ACHN (cell line): ENCODE measurements at regions not wholly inside any gene's neighbourhood (a gene's known extent, or its start where the extent isn't known, plus 50 kb on each side); places are given as distances from the start of the nearest gene placed in this dataset.

Experiments used
- DNase-seq: peaks from one replicate; pipeline ENCODE4 v3.0.0-alpha.2; 2015
- in situ Hi-C: cut with HindIII; loops from 2 replicates; pipeline ENCODE4 v1.10.0; 2017; ENCODE audit warnings: low sequenced_read_pairs, low pct_ligation_motif_present, low pct_unique_long_range_greater_than_20kb

- in situ Hi-C loops: no loop called here
- DNase-seq: no peak
Observed at GRCh38 chr22:48647606-48648515, 1179.8 kb downstream of the BRD1 start.

GRCh38 chr22:48647051-48647450 is 1180.6 kb downstream of the BRD1 start:
- in situ Hi-C loops: no loop called here
- no peak for DNase-seq

DNA sequence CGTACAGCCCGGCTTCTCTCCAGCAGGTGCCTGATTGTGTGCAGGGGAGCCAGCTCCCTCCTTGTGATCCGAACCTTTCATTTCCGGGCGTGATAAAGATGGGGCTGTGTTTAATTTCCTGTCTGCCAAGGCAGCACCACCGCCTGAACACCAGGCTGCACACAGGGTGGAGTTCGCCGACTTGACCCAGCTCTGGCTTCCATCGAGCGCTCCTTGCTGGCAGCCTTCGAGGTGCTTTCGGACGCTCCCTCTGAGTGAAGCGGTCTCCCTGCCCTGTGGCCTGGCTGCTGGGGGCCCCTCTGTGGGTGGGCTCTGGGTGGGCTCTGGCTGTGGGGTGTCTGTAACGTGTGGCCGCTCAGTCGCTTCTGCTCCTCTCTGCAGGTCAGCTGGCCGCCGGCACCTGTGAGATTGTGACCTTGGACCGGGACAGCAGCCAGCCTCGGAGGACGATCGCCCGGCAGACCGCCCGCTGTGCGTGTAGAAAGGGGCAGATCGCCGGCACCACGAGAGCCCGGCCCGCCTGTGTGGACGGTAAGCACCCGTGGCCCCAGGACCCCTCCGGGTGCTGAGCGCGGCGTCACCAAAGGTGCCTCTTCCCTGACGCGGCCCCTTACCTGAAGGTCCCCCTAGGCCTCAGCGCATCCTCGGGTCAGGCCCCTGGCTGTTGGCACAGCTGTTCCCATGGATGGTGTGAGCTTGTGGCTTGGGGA is 1181.3 kb downstream of the BRD1 start:
- in situ Hi-C loops: no loop called here
- DNase-seq: no peak

DNA sequence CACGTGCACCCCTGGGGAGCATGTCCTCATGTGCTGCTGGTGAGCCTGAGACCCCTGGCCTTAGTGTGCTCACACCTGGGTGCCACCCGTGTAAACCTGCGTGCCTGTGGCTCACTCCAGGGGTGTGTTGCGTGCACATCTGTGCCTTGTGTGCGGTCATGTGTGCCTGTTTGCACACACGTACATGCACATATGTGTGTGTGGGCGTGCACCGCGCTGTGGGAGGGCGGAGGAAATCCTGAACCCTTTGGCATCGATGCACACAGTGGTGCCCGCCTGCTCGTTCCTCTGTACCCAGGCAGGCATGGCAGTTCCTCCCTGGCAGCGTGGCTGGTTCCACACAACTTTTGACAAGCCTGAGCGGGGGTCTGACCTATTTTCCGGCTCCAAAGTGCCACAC is 1181.9 kb downstream of the BRD1 start:
- DNase-seq: no peak
- in situ Hi-C loops: no loop called here

DNA sequence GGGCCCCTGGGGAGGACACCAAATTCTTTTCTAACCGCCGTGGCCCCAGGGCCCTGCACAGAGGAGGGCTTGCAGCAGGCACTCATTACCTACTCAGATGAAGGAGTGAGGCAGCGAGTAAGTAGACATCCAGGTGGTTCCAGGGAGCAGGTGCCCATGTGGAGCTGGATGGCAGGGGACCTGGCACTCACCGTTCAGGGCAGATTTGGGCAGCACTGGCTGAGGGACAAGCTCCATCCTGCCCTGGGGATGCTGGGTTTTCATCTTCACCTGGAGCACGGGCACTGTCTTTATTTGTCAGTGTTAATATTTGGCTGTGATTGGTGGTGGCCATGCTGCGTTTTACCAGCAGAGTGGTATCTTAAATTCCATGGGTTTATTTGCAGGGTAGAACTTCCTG is 1182.7 kb downstream of the BRD1 start:
- in situ Hi-C loops: no loop called here
- DNase-seq: no peak

- no peak for DNase-seq
- in situ Hi-C loops: no loop called here
Observed at GRCh38 chr22:48644108-48644507, 1183.6 kb downstream of the BRD1 start.

DNA sequence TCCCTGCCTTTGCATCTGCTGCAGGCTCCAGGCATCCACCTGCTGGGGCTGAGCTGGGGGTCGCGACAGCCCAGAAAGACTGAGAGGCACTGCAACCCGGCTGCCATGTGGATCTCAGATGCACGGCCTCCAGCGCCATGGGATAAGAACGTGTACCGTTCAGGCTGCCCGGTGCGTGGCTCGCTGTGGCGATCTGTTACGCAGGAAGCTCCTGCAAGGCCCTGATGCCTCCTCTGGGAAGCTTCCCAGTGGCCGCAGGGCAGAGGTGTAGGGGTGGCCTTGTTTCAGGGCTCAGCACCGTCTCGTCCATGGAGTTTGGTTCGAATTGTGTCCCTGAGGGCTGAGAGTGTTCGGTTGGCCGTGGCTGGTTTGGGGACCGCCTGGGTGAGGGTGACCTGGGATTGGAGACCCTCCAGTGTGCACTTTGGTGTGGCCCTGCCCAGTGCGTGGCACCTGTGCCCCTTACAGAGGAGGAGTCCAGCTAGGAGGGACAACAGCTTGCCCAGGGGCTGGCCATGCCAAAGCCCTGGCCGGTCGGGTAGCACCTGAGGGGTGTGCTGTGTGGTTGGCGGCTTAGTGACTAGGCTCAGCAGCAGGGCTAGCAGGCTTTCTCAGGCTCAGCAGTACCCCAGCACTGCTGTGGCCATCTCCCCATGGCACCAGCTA is 1184.5 kb downstream of the BRD1 start:
- in situ Hi-C loops: no loop called here
- DNase-seq: no peak

DNA sequence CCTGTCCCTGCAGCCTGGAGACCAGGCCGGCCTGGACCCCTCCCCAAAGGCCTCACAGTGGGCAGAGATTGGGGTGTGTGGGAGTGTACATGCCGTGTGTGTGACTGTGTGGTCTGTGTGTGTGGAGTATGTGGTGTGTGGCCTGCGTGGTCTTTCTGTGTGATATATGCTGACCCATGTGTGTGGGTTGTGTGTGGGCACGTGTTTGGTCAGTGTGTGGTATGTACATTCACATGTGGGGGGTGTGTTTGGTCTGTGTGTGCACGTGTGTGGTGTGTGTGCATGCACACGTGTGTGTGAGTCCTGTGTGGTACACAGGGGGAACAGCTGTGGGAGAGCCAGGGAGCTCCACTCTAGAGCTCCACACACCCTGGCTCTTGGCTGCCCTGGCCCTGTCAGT is 1185.1 kb downstream of the BRD1 start:
- no peak for DNase-seq
- in situ Hi-C loops: no loop called here

DNA sequence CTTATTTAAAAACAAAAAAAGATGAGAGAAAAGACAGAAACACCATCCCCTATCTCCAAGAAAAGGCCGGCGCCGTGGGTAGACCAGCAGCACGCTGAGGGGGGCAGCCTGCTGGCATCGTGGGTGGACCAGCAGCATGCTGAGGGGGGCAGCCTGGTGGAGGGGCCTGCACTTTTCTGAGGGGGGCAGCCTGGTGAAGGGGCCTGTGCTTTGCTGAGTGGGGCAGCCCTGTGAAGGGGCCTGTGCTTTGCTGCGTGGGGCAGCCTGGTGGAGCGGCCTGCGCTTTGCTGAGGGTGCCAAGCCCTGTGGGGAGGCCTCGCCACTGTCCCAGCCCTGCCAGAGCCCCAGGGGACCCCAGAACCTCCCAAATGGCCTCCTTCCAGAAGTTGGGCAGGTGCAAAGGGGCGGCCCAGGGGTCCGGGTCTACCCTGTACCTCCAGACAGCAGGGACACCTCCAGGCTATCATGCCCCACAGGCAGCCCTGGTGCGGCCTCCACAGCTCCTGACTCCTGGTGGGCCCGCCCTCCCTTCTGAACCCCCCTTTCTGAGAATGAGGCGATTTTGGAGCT is 1185.7 kb downstream of the BRD1 start:
- DNase-seq: no peak
- in situ Hi-C loops: no loop called here

GRCh38 chr22:48640890-48641841 is 1186.5 kb downstream of the BRD1 start:
- in situ Hi-C loops: no loop called here
- DNase-seq: no peak

DNA sequence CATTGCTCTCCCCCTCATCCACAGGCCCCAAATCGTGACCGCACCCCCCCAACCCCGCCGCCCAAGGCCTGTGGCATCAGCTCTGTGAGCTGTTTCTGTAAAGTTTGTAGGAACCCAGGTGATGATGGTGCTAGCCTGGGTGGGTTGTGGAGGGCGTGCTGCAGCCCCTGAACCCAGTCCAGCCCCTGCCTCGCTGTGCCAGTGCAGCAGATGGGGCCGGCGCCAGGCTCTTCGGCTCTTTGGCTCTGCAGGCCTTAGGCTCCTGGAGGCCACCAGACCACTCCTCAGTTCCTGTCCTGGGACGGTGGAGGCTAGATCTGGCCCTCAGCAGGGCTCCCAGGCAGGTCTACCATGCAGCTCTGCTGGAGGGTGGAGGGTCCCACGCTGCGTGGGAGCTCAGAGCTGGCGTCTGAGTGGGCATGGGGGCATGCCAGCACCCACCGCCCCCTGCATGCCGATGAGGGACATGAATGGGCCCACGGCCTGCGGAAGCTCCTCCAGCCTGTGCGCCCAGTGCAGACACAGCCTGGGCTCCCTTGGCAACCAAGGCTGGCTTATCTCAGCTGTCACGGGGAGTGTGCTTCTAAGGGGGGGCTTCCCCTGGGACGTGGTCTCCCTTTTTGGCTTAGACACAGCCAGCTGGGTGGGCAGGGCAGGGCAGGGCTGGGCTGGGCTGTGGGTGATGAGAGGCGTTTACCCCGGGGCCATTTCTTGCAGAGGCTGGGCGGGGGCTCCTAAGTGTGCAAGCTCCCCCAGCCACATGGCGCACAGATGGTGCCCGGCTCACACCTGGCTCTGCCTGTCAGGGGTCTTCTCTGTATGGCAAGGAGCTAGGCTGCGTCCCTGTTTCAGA is 1187.6 kb downstream of the BRD1 start:
- in situ Hi-C loops: no loop called here

GRCh38 chr22:48639021-48639795 is 1188.5 kb downstream of the BRD1 start:
- no peak for DNase-seq
- in situ Hi-C loops: no loop called here

More for the DNA sequence above, 1187.6 kb downstream of the BRD1 start:
- DNase-seq: no peak

GRCh38 chr22:48637231-48637630 is 1190.4 kb downstream of the BRD1 start:
- in situ Hi-C loops: no loop called here

DNA sequence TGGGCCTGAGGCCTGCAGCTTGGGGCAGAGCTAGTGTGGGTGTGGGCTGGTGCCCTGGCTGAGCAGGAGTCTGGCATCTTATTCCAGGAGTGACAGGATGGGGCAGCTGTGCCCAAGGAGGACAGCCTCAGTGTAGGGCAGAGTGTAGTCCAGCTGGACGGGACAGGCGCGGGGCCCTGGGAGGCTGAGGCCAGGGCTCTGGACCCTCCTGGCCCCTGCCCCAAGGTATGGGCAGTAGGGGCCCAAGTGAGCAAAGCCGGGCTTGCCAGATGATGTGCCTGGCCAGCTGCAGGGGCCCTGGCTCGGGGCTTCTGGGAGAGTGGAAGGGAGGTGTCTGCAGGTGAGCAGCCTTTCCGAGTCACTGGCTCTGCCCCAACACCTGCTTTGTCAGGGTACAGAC is 1190.9 kb downstream of the BRD1 start:
- DNase-seq: no peak
- in situ Hi-C loops: no loop called here

More at GRCh38 chr22:48637231-48637630, 1190.4 kb downstream of the BRD1 start:
- DNase-seq: no peak

GRCh38 chr22:48635816-48636215 is 1191.9 kb downstream of the BRD1 start:
- DNase-seq: no peak
- in situ Hi-C loops: no loop called here

DNA sequence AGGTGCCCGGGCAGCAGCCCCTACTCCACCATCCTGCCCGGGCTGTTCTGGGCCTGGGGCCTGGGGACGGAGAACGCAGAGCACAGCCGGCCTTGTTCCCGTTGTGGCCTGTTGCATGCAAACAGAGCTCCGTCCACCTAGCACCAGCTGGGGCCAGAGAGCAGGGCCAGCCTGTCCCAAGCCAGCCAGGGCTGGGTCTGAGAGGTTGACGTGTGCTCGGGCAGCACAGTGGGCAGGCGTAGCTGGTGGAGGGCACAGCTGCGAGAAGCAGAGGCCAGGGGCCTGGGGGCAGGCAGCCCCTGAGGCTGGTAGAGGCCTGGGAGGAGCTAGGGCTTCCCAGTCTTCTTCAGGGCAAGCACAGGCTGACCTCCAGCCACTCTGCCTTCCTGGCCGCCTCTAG is 1192.6 kb downstream of the BRD1 start:
- in situ Hi-C loops: no loop called here
- DNase-seq: no peak
